ENCODE measurements at regions not wholly inside any gene's neighbourhood (a gene's known extent, or its start where the extent isn't known, plus 50 kb on each side); places are given as distances from the start of the nearest gene placed in this dataset.

- no peak overlapping the region for H3K9ac ChIP-seq (ENCODE audit: low read depth, low read length)
- no TSS peak for BruUV-seq (replicated peaks)
- DNase-seq (no peak), ATAC-seq (ENCODE audit: low read depth) (no peak)
- no peak overlapping the region for H3K27ac ChIP-seq (ENCODE audit: insufficient read depth, low read length)
- no peak overlapping the region for H3K14ac ChIP-seq (replicated peaks; ENCODE audit: low read depth, low read length)
- H2AFZ ChIP-seq (replicated peaks; ENCODE audit: low read length, poor library complexity) = no peak overlapping the region
- no peak overlapping the region for H3K23ac ChIP-seq (ENCODE audit: low read depth, low read length)
- no peak overlapping the region for H2BK5ac ChIP-seq (ENCODE audit: low read depth, low read length, poor library complexity, severe bottlenecking)
- POLR2A ChIA-PET (ENCODE audit: unreplicated experiment) = no interaction called here
- H3K4ac ChIP-seq (ENCODE audit: low read depth, low read length) = no peak overlapping the region
- in situ Hi-C loops (cut with MboI; ENCODE audit: low sequenced_read_pairs) = no loop called here
- H4K8ac ChIP-seq (ENCODE audit: low read depth in 2 of 2, low read length in 2 of 2) = no peak overlapping the region
- CTCF ChIA-PET = no interaction called here
- no peaks in the 10 kb centered on the region for H3K9me1 ChIP-seq (ENCODE audit: insufficient read depth, low read length)
- H3K4me1 ChIP-seq (ENCODE audit: control insufficient read depth, insufficient read depth, low read length) = no peaks in the 10 kb centered on the region
- no peaks in the 10 kb centered on the region for H3K27me3 ChIP-seq (ENCODE audit: control insufficient read depth, insufficient read depth, low read length)
- no peak overlapping the region for H3K56ac ChIP-seq (ENCODE audit: extremely low read depth, insufficient read depth, low read length)
- H4K5ac ChIP-seq (ENCODE audit: low read depth, low read length) = no peak overlapping the region
- H3K79me1 ChIP-seq (ENCODE audit: low read depth in 1 of 2, low read length in 2 of 2) = no peaks in the 10 kb centered on the region
- H2AK5ac ChIP-seq (ENCODE audit: low read depth, low read length) = no peak overlapping the region
- no peak overlapping the region for H3K18ac ChIP-seq (ENCODE audit: low read depth, low read length)
- no peak overlapping the region for H2AK9ac ChIP-seq (replicated peaks; ENCODE audit: low read depth, low read length, poor library complexity)
- no peak overlapping the region for H3K4me2 ChIP-seq (ENCODE audit: low read depth, low read length)
- H2BK20ac ChIP-seq (ENCODE audit: low read depth, low read length) = no peak overlapping the region
- WGBS, 2 experiments (ENCODE audit: extremely low coverage in 2 of 2, insufficient read length in 1 of 2) = 77% methylated on average over 10 of the region's 20 CpGs; no CpG with 5 or more reads in 1 of the 2 experiments
- H3K9me3 ChIP-seq (ENCODE audit: control insufficient read depth, insufficient read depth, low read length) = no peaks in the 10 kb centered on the region
- no peak overlapping the region for H4K91ac ChIP-seq (ENCODE audit: insufficient read depth, low read depth, low read length)
- no peak overlapping the region for H2BK15ac ChIP-seq (ENCODE audit: low read depth, low read length)
- H4K20me1 ChIP-seq (ENCODE audit: insufficient read depth, low read length) = no peaks in the 10 kb centered on the region
- no peak overlapping the region for H2BK120ac ChIP-seq (ENCODE audit: low read depth, low read length)
- H3K36me3 ChIP-seq (ENCODE audit: control insufficient read depth, insufficient read depth, low read length) = no peaks in the 10 kb centered on the region
- intact Hi-C loops (cut with micrococcal nuclease) = no loop called here
- H3K4me3 ChIP-seq (ENCODE audit: insufficient read depth, low read depth, low read length) = no peak overlapping the region
- no peak for TF ChIP-seq MXI1 (IDR thresholded peaks at IDR 0.05; ENCODE audit: borderline replicate concordance, low read depth, low read length)
- no peak for TF ChIP-seq NFE2L2 (IDR thresholded peaks at IDR 0.05; ENCODE audit: low read depth, low read length)
- TF ChIP-seq RFX5 (IDR thresholded peaks at IDR 0.05; ENCODE audit: low read depth, low read length) = no peak
- TF ChIP-seq FOS (IDR thresholded peaks at IDR 0.05; ENCODE audit: low read depth, low read length) = no peak
- TF ChIP-seq RAD21 (IDR thresholded peaks at IDR 0.05; ENCODE audit: low read length) = no peak
- no peak for TF ChIP-seq SMC3 (IDR thresholded peaks at IDR 0.05; ENCODE audit: low read depth, low read length)
- TF ChIP-seq CTCF (conservative IDR thresholded peaks at IDR 0.05; ENCODE audit: low read depth, low read length) = no peak
- TF ChIP-seq BHLHE40 (IDR thresholded peaks at IDR 0.05; ENCODE audit: low read depth, low read length) = no peak
- TF ChIP-seq MAZ (IDR thresholded peaks at IDR 0.05; ENCODE audit: borderline replicate concordance, low read depth, low read length) = no peak
- no peak for TF ChIP-seq ELK1 (IDR thresholded peaks at IDR 0.05; ENCODE audit: borderline replicate concordance, low read depth, low read length)
- no peak for TF ChIP-seq CEBPB (IDR thresholded peaks at IDR 0.05; ENCODE audit: low read depth, low read length)
- TF ChIP-seq USF2 (IDR thresholded peaks at IDR 0.05; ENCODE audit: low read depth, low read length) = no peak
- no peak for TF ChIP-seq POLR2A (IDR thresholded peaks at IDR 0.05; ENCODE audit: low read depth, low read length)
- no peak for TF ChIP-seq CHD1 (IDR thresholded peaks at IDR 0.05; ENCODE audit: low read depth, low read length)
- no peak for TF ChIP-seq MAFK (IDR thresholded peaks at IDR 0.05; ENCODE audit: low read depth, low read length)
- no peak for TF ChIP-seq RCOR1 (IDR thresholded peaks at IDR 0.05; ENCODE audit: insufficient replicate concordance, low read length)
- dilution Hi-C loops (cut with HindIII; ENCODE audit: low sequenced_read_pairs, unreplicated experiment) = no loop called here
Observed at GRCh38 chr10:62924344-62924748, 108.2 kb upstream of the EGR2 start.

Data from IMR-90 (cell line).